HG03521 (cell line): ENCODE measurements at regions not wholly inside any gene's neighbourhood (a gene's known extent, or its start where the extent isn't known, plus 50 kb on each side); places are given as distances from the start of the nearest gene placed in this dataset.
"Not testable (repeated sequence)": the region's sequence is repeated elsewhere in the genome, so short reads cannot be mapped to it uniquely, and the experiment has no call there.

Source experiments
- ATAC-seq: cut with Tn5 transposase; IDR thresholded peaks from one replicate; pipeline ENCODE4 v1.9.1; 2021; ENCODE audit warnings: mild to moderate bottlenecking, moderate library complexity; ENCODE audit not compliant: unreplicated experiment

- ATAC-seq = no peak
Measured at GRCh38 chr4:111020961-111021360, 398.1 kb upstream of the PITX2 start.

DNA sequence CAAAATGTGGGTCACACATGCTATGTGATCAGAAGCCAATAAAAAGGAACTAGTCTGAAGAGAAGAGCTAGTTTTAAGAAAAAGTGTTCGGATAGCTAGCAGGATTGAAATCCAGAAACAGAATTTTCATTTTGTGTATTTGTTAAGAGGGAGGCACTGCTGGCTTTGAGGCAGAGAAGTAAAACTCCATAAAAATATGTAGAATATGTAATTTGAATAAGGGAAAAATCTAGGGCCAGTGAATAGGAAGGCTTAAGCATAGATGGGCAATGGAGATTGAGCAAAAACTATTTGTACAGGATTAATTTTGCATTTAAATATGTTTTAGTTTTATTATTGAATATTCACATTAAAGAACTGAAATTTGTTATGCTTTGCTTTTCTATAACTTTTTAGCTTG is 399.9 kb upstream of the PITX2 start:
- ATAC-seq = no peak

GRCh38 chr4:111027526-111027925 is 404.6 kb upstream of the PITX2 start:
- no peak for ATAC-seq

DNA sequence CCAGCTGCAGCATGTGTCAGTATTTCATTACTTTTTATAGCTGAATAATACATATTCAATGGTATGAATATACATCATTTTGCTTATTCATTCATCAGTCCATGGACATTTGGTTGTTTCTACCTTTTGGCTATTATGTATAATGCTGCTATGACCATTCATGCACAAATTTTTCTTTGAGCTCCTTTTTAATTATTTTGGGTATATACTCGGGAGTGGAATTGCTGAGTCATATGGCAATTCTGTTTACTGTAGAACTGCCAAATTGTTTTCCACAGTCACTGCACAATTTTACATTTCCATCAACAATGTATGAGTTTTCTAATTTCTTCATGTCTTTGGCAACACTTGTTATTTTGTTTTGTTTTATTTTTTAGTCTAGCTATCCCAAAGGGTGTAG is 405.9 kb upstream of the PITX2 start:
- no peak for ATAC-seq

- ATAC-seq = no peak
Measured at GRCh38 chr4:111031001-111031579, 408.2 kb upstream of the PITX2 start.

- no peak for ATAC-seq
Measured at GRCh38 chr4:111031596-111031995, 408.7 kb upstream of the PITX2 start.

- no peak for ATAC-seq
Measured at GRCh38 chr4:111037591-111038360, 414.9 kb upstream of the PITX2 start.

DNA sequence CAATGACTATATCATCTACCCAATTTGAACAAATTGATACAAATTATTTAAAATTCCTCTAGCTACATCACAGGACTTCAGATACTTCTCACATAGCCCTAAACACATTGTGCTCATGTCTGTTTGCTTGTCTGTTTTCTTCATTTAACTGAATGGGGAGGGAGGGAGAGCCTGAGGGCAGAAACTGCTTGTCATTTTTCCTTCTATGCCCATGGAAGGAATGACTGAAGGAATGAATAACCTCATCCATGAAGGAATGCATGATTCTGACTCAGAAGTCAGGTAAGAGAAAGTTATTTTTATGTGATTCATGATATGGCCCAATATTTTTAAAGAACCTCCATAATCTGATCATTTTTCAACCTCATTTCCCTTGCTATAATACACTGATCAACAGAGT is 418.0 kb upstream of the PITX2 start:
- no peak for ATAC-seq

GRCh38 chr4:111043286-111043685 is 420.4 kb upstream of the PITX2 start:
- no peak for ATAC-seq

DNA sequence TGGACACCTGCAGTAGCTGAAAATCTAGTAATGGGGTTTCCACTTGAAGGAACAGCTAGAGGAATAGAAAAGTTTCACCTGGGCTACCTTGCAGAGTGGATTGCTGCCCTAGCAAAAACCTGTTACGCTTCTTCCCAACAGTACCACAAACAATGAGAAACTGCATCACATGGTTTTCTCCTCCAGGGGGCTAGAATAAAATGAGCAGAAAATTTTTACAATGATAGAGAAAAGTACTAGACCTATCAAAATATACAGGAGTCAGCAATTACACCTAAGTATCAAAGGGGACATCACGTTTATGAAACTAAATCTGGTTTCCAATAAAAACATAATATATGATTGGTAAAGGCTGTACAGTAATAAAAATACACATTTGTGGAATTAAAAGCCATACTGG is 423.1 kb upstream of the PITX2 start:
- no peak for ATAC-seq

- no peak for ATAC-seq
Measured at GRCh38 chr4:111046811-111047210, 423.9 kb upstream of the PITX2 start.

DNA sequence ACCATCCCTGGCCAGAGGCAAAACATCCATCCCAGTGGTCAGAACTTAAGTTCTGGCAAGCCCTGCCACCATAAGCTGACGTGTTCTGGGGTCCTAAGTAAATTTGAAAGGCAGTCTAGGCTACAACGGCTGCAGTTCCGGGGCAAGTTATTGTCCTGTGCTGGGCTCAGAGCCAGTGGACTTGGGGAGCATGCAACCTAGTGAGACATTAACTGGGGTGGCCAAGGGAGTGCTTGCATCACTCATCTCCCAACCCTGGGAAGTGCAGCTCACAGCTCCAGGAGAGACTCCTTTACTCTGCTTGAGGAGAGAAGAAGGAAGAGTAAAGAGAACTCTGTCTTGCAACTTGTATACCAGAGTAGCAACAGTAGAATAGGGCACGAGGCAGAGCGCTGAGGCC is 425.4 kb upstream of the PITX2 start:
- no peak for ATAC-seq

DNA sequence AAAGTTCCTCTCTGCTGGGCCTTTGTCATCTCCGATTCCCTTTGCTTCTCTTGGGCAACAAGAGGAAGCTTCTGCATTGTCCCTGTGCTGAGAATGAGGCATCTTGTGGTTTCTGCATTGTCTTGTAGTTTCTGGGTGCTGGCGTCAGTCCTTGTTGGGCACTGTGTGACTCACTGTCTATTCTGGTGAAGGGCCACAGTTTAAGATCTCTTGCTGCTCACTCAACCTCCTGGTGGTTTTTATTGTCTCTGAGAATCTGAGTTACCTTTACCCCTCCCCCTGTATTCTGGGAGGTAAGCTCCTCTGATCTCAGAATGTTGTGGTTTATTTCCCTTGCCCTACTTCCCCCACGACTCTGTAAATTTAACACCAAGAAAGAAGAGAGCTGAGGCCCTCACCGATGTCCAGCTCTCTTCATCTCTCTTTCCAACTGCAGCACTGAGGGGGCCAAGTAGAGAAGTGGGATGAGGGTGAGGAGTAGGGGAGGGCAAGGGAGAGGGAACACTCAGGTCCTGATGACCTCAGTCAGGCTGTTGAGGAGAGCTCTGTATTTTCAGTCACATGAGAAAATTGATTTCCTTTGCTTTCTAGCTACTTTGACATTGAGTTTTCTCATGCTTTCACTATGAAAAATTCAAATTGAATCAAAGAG is 441.6 kb upstream of the PITX2 start:
- no peak for ATAC-seq

GRCh38 chr4:111066001-111066400 is 443.1 kb upstream of the PITX2 start:
- no peak for ATAC-seq

DNA sequence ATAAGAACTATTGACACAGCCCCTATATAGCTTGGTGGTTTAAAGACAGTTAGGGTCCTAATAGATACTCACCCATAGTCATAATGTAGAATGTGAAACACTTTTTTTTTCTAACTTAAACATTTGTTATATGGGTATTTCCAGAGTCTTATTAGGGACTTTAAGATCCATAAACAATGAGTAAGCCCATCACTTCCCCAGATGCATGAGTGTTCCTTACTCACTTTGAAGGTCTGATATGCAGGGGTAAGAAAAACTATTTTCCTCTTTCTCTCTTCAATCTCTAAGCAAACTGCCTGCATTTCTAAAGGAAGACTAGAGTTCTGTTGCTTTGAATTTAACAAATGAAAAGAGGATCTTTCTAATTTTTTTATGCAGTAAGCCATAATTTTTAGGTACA is 443.6 kb upstream of the PITX2 start:
- ATAC-seq = no peak

DNA sequence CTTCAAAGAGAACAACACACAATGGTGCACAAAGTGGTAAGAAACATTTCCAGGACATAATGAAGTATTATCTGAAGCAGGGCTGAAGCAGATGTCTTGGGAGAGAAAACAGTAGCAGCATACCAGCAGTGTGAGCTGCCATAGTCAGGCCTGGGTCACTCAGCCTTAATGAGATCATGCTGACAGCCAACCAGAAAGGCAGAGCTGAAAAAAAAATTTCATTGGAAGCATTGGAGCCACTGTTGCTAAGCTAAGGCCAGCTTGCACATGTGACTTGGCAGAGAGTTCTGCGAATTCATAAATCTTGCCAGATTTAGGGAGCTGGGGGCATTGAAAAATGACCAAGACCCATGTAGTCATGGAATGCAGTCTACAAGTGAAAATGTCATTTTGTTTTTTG is 444.0 kb upstream of the PITX2 start:
- ATAC-seq = no peak

GRCh38 chr4:111068883-111069282 is 446.0 kb upstream of the PITX2 start:
- no peak for ATAC-seq

DNA sequence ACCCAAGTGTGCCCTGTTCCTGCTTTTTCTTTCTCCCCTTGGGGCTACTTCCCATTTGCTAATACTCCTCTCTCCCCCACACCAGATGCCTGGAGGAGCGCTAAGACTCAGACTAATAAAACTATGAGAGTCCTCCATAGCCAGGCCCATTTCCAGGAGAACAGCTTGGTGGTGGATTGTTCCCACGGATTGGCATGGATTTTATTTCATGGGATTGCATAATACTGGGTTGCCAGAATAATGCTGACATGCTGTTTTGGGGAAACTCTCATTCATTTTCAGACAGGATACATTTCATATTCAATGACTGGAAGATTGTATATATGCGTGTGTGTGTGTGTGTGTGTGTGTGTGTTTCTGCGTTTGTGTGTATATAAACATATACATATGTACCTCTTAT is 447.5 kb upstream of the PITX2 start:
- ATAC-seq = no peak

DNA sequence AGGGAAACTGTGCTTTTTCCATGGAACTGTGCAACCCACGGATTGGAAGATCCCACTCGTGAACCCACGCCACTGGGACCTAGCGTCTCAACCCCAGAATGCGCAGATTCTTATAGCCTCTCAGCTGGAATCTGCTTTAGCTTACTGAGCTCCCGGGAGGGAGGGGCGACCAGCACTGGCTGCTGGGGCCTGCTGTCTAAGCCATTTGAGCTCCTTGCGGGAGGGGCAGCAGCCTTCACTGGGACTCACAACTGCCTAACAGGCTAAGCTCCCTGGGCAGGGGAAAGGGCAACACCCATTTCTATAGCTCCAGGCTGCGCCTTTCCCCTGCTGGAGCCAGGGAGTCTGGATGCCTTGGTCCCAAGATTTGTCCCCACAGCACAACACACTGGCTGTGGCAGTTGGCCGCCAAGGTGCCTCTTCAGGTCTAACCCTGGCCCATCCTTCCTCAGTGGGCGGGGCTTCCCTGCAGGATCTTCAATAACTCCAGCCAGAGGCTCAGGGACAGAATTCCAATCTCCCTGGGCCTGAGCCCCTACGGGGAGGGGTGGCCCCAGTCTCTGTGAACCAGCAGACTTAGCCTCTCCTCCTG is 451.7 kb upstream of the PITX2 start:
- no peak for ATAC-seq

DNA sequence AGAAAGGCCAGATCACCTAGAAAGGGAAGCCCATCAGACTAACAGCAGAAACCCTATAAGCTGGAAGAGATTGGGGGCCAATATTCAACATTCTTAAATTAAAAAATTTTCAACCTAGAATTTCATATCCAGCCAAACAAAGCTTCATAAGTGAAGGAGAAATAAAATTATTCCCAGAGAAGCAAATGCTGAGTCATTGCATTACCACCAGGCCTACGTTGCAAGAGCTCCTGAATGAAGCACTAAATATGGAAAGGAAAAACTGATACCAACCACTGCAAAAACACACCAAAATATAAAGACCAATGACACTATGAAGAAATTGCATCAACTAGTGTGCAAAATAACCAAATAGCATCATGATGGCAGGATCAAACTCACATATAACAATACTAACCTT is 453.4 kb upstream of the PITX2 start:
- ATAC-seq = not testable (repeated sequence)

- ATAC-seq = no peak
Measured at GRCh38 chr4:111108153-111108552, 485.3 kb upstream of the PITX2 start.

DNA sequence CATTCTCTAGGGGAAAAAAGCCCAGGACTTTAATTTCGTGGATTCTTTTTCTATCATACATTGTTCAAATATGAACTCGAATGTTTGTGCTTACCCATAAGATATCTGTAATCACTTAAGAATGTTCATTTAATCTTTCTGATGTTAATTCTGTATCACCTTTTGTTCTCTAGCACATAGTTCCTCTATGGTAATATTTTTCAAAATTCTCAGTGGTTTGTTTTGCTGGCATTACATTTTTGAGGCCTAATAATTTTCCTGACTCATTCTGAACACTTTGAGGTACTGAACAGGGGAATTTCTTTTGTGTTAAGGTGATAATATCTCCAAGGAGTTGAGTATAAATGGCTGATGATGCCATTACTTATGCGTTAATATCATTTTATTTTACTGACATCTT is 490.7 kb upstream of the PITX2 start:
- no peak for ATAC-seq
